D721Med (cell line): ENCODE measurements at regions not wholly inside any gene's neighbourhood (a gene's known extent, or its start where the extent isn't known, plus 50 kb on each side); places are given as distances from the start of the nearest gene placed in this dataset.

Source experiments
- DNase-seq: peaks from one replicate; pipeline ENCODE4 v3.0.0; 2011; ENCODE audit warnings: low spot score; ENCODE audit not compliant: insufficient read length
- FAIRE-seq: peaks from 2 replicates; lab custom pipeline; 2011; peaks lifted over from hg19 to GRCh38; lab: Jason Lieb, UNC
- CTCF ChIP-seq: IDR thresholded peaks from 2 replicates; pipeline ENCODE4 v1.5.1; 2012; ENCODE audit warnings: mild to moderate bottlenecking, control low read depth; ENCODE audit not compliant: insufficient read depth; ENCODE audit errors: missing control alignments

GRCh38 chr6:6736791-6737654, 148.5 kb downstream of the LY86 start:
- no peak for FAIRE-seq
- DNase-seq: no peak
- TF ChIP-seq CTCF: no peak

- no peak for FAIRE-seq
- TF ChIP-seq CTCF: no peak
- no peak for DNase-seq
Observed at GRCh38 chr6:6737671-6738070, 149.2 kb downstream of the LY86 start.

GRCh38 chr6:6738108-6738507, 149.6 kb downstream of the LY86 start:
- no peak for FAIRE-seq
- TF ChIP-seq CTCF: no peak

GRCh38 chr6:6738922-6739716, 150.6 kb downstream of the LY86 start:
- no peak for TF ChIP-seq CTCF
- FAIRE-seq (no peak), DNase-seq (no peak)

More at GRCh38 chr6:6738108-6738507, 149.6 kb downstream of the LY86 start:
- no peak for DNase-seq

- no peak for TF ChIP-seq CTCF
- DNase-seq (no peak), FAIRE-seq (no peak)
Observed at GRCh38 chr6:6740595-6740994, 152.1 kb downstream of the LY86 start.

GRCh38 chr6:6741264-6741663, 152.7 kb downstream of the LY86 start:
- FAIRE-seq (no peak), DNase-seq (no peak)
- no peak for TF ChIP-seq CTCF

GRCh38 chr6:6742535-6742934, 154.0 kb downstream of the LY86 start:
- no peak for DNase-seq
- TF ChIP-seq CTCF: no peak
- no peak for FAIRE-seq
